Activated CD4-positive, alpha-beta memory T cell treated with anti-CD3 and anti-CD28 coated beads for 36 hours (primary cell): ENCODE measurements at regions not wholly inside any gene's neighbourhood (a gene's known extent, or its start where the extent isn't known, plus 50 kb on each side); places are given as distances from the start of the nearest gene placed in this dataset.

Source experiments
- CTCF ChIA-PET: fragments of 350-600 bp; sonication (Branson Sonifier 250); formaldehyde crosslinking; loops from one replicate; lab custom pipeline; 2021; ENCODE audit warnings: antibody characterized with exemption, inconsistent platforms; lab: Charles Lee
- POLR2A ChIA-PET: fragments of 350-600 bp; sonication (Branson Sonifier 250); formaldehyde crosslinking; loops from one replicate; lab custom pipeline; 2021; ENCODE audit warnings: antibody characterized with exemption; lab: Charles Lee
- DNase-seq: peaks from one replicate; pipeline ENCODE4 v3.0.0-alpha.2; 2020
- H3K27ac Mint-ChIP-seq: one replicate; pipeline ENCODE4 v1.8.0; 2021; ENCODE audit warnings: mixed read lengths
- H3K27me3 Mint-ChIP-seq: one replicate; pipeline ENCODE4 v1.8.0; 2021; ENCODE audit warnings: mixed read lengths
- H3K36me3 Mint-ChIP-seq: one replicate; pipeline ENCODE4 v1.8.0; 2021; ENCODE audit warnings: mixed read lengths
- H3K4me1 Mint-ChIP-seq: one replicate; pipeline ENCODE4 v1.8.0; 2021; ENCODE audit warnings: low read depth, mixed read lengths
- H3K4me3 Mint-ChIP-seq: one replicate; pipeline ENCODE4 v1.8.0; 2021; ENCODE audit warnings: mild to moderate bottlenecking, mixed read lengths
- H3K9me3 Mint-ChIP-seq: one replicate; pipeline ENCODE4 v1.8.0; 2021; ENCODE audit warnings: mixed read lengths
- intact Hi-C: fragments of 100-400 bp; cut with micrococcal nuclease; formaldehyde crosslinking; loops from one replicate; pipeline ENCODE4 v1.15.1; 2023

- ChIA-PET POLR2A (no interaction called here), CTCF (interaction anchor here (0.6 kb wide), 1 partner anchor 405 kb away, joined by 3 read pairs; no protein-coding TSS in a partner anchor)
- DNase-seq = no peak
- peaks cover 3% of the 10 kb centered on the region for H3K36me3 Mint-ChIP-seq
- no peaks in the 10 kb centered on the region for H3K4me1 Mint-ChIP-seq
- H3K4me3 Mint-ChIP-seq = no peak overlapping the region
- intact Hi-C loops = no loop called here
- H3K27ac Mint-ChIP-seq = no peak overlapping the region
- H3K9me3 Mint-ChIP-seq = peaks cover 32% of the 10 kb centered on the region
- H3K27me3 Mint-ChIP-seq = no peaks in the 10 kb centered on the region
These were observed 159.6 kb downstream of the ARL4A start for GRCh38 chr7:12847001-12847400.

GRCh38 chr7:12851142-12851541 lies 163.7 kb downstream of the ARL4A start:
- no peaks in the 10 kb centered on the region for H3K4me1 Mint-ChIP-seq
- H3K27me3 Mint-ChIP-seq = no peaks in the 10 kb centered on the region
- POLR2A ChIA-PET = no interaction called here

DNA sequence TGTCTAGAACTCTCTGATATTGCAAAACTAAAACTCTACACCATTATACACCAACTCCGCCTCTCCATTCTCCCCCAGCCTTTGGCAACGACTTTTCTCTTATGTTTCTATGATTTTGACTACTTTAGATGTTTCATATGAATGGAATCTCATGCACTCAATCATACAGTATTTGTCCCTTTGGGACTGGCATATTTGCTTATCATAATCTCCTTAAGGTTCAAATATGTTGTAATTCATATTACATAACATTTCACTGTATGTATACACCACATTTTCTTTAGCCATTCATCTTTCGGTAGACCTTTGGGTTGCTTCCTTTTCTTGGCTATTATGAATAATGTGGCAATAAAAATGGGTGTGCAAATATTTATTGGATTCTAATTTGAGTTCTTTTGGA lies 164.4 kb downstream of the ARL4A start:
- no peak overlapping the region for H3K4me3 Mint-ChIP-seq
- H3K9me3 Mint-ChIP-seq = peaks cover 6% of the 10 kb centered on the region
- no peak for DNase-seq
- no peaks in the 10 kb centered on the region for H3K36me3 Mint-ChIP-seq
- POLR2A ChIA-PET = no interaction called here
- no peaks in the 10 kb centered on the region for H3K4me1 Mint-ChIP-seq
- intact Hi-C loops = no loop called here
- no peaks in the 10 kb centered on the region for H3K27me3 Mint-ChIP-seq
- CTCF ChIA-PET = no interaction called here
- H3K27ac Mint-ChIP-seq = no peak overlapping the region

More at GRCh38 chr7:12851142-12851541, 163.7 kb downstream of the ARL4A start:
- H3K27ac Mint-ChIP-seq = no peak overlapping the region
- intact Hi-C loops = no loop called here
- no peak for DNase-seq
- CTCF ChIA-PET = no interaction called here
- H3K4me3 Mint-ChIP-seq = no peak overlapping the region
- peaks cover 9% of the 10 kb centered on the region for H3K9me3 Mint-ChIP-seq
- H3K36me3 Mint-ChIP-seq = no peaks in the 10 kb centered on the region

DNA sequence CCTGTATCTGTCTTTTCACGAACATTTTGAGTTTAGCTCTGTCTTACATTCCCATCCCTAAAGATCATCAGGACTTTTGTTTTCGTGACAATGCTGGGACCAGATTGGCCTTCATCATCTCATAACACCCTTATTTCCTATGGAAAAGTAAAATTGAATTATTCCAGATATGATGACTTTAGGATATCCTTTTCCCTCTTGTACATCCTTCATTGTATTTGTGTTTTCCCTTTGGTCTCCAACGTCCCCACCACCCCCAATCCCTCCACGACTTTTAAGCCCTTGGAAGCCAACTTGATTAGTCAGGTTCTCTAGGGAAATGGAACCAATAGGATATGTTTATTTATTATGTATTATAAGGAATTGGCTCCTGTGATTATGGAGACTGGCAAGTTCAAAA lies 167.6 kb downstream of the ARL4A start:
- Mint-ChIP-seq H3K4me1 (no peaks in the 10 kb centered on the region), H3K27ac (no peak overlapping the region), H3K9me3 (no peaks in the 10 kb centered on the region), H3K4me3 (no peak overlapping the region), H3K27me3 (no peaks in the 10 kb centered on the region), H3K36me3 (no peaks in the 10 kb centered on the region)
- intact Hi-C loops = no loop called here
- POLR2A ChIA-PET = no interaction called here
- CTCF ChIA-PET = no interaction called here
- no peak for DNase-seq

GRCh38 chr7:12859761-12860160 lies 172.3 kb downstream of the ARL4A start:
- ChIA-PET CTCF (no interaction called here), POLR2A (no interaction called here)
- no peak for DNase-seq
- no peaks in the 10 kb centered on the region for H3K36me3 Mint-ChIP-seq
- H3K27ac Mint-ChIP-seq = no peak overlapping the region
- intact Hi-C loops = no loop called here
- H3K27me3 Mint-ChIP-seq = no peaks in the 10 kb centered on the region
- H3K9me3 Mint-ChIP-seq = no peaks in the 10 kb centered on the region
- no peaks in the 10 kb centered on the region for H3K4me1 Mint-ChIP-seq
- H3K4me3 Mint-ChIP-seq = no peak overlapping the region

DNA sequence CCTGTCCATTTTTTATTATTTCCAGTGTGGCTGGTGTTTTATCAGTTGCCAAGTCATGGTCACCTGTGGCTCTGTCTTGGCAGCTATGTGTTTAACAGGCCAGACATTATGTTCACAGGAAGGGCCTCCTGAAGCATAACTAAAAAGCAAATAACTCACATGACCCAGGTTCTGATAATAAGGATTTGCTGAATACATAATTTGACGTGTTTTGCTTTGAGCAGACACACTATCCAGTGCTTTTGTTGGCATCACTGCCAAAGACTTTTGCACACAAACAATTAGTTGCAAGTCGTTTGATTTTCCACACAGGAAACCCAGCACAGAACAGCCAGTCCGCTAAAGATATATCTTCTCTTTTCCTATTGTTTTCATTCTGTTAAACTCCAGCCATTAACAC lies 173.6 kb downstream of the ARL4A start:
- Mint-ChIP-seq H3K9me3 (no peaks in the 10 kb centered on the region), H3K27ac (no peak overlapping the region), H3K36me3 (no peaks in the 10 kb centered on the region), H3K27me3 (peaks cover under 1% of the 10 kb centered on the region), H3K4me1 (no peaks in the 10 kb centered on the region), H3K4me3 (no peak overlapping the region)
- ChIA-PET CTCF (no interaction called here), POLR2A (no interaction called here)
- intact Hi-C loops = no loop called here
- DNase-seq = no peak

GRCh38 chr7:12862146-12862545 lies 174.7 kb downstream of the ARL4A start:
- no peaks in the 10 kb centered on the region for H3K4me1 Mint-ChIP-seq
- H3K27ac Mint-ChIP-seq = no peak overlapping the region
- CTCF ChIA-PET = no interaction called here
- intact Hi-C loops = no loop called here
- no peak for DNase-seq
- H3K4me3 Mint-ChIP-seq = no peak overlapping the region
- H3K36me3 Mint-ChIP-seq = no peaks in the 10 kb centered on the region
- H3K9me3 Mint-ChIP-seq = no peaks in the 10 kb centered on the region
- H3K27me3 Mint-ChIP-seq = peaks cover 2% of the 10 kb centered on the region
- POLR2A ChIA-PET = no interaction called here

DNA sequence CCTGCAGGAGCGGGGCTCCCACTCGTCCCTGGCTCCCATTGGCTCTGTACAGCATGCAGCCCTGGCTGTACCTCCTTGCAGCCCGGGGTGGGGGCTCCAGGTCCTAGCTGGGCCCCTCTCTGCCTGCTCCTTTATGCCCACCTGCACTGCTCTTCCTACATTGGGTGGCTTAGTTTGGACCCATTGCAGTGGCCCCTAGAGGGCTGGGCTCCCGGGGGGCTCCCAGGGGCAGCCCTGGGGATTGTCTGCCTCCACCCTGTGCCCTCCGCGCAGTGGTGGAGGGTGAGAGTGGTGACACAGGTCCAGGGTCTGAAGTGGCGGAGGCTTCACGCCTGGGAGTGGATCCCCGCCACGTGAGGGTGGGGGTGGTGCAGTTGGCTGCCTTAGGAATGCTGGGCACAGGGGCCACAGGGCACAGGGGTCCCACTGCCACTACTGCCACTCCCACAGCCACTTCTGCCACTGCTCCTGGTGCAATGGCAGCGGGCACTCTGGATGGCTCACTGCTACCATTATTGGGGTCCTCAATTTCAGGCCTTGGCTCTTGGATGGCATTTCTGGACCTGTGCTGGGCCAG lies 177.1 kb downstream of the ARL4A start:
- no peaks in the 10 kb centered on the region for H3K4me1 Mint-ChIP-seq
- CTCF ChIA-PET = no interaction called here
- POLR2A ChIA-PET = no interaction called here

DNA sequence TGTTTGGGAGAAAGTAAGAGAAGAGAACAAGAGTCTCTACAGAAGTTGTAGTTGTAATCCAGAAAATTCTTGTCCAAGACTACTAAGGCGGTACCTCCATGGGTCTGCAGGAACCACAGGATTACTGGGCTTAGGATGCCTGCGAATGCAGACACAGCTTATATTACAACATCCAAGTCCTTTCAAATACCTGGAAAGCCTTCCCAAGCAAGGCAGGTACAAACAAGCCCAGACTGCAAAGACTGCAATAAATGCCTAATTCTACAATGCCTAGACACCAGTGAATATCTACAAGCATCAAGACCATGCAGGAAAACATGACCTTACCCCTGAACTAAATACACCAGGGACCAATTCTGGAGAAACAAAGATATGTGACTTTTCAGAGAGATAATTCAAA lies 178.2 kb downstream of the ARL4A start:
- CTCF ChIA-PET = no interaction called here
- H3K27ac Mint-ChIP-seq = no peak overlapping the region
- H3K4me1 Mint-ChIP-seq = no peaks in the 10 kb centered on the region
- H3K27me3 Mint-ChIP-seq = peaks cover 2% of the 10 kb centered on the region
- no peaks in the 10 kb centered on the region for H3K36me3 Mint-ChIP-seq
- H3K9me3 Mint-ChIP-seq = no peaks in the 10 kb centered on the region
- intact Hi-C loops = no loop called here
- no peak for DNase-seq
- no peak overlapping the region for H3K4me3 Mint-ChIP-seq
- POLR2A ChIA-PET = no interaction called here

More for the DNA sequence above, 177.1 kb downstream of the ARL4A start:
- no peak overlapping the region for H3K27ac Mint-ChIP-seq
- H3K9me3 Mint-ChIP-seq = no peaks in the 10 kb centered on the region
- H3K36me3 Mint-ChIP-seq = no peaks in the 10 kb centered on the region
- no peak overlapping the region for H3K4me3 Mint-ChIP-seq
- H3K27me3 Mint-ChIP-seq = peaks cover 2% of the 10 kb centered on the region
- intact Hi-C loops = no loop called here
- DNase-seq = no peak

DNA sequence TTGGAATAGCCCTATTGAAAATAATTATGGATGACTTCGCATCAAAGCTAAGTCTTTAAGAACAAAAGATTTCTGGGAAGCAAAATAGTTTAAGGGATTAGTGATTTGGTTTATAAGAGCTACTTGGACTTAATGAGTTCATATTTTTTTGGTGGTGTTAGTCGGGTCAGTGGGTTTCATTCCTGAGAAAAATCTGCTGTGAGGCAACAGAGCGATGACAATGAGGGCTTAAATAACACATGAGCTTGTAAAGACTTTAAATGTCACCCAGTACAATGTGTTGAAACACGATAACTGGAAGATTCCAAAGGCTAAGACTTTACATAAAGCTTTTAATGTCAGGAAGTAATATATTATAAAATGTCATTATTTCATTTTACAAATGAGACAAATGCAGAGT lies 178.8 kb downstream of the ARL4A start:
- H3K27ac Mint-ChIP-seq = no peak overlapping the region
- peaks cover 2% of the 10 kb centered on the region for H3K27me3 Mint-ChIP-seq
- H3K36me3 Mint-ChIP-seq = no peaks in the 10 kb centered on the region
- intact Hi-C loops = no loop called here
- CTCF ChIA-PET = no interaction called here
- H3K4me1 Mint-ChIP-seq = no peaks in the 10 kb centered on the region
- POLR2A ChIA-PET = no interaction called here
- H3K4me3 Mint-ChIP-seq = no peak overlapping the region
- no peaks in the 10 kb centered on the region for H3K9me3 Mint-ChIP-seq
- no peak for DNase-seq

GRCh38 chr7:12868027-12868426 lies 180.6 kb downstream of the ARL4A start:
- ChIA-PET CTCF (interaction anchor here (0.9 kb wide), 1 partner anchor 181 kb away, joined by 3 read pairs; no protein-coding TSS in a partner anchor), POLR2A (no interaction called here)
- no peaks in the 10 kb centered on the region for H3K9me3 Mint-ChIP-seq
- H3K27ac Mint-ChIP-seq = no peak overlapping the region
- intact Hi-C loops = no loop called here
- H3K36me3 Mint-ChIP-seq = no peaks in the 10 kb centered on the region
- H3K4me3 Mint-ChIP-seq = no peak overlapping the region
- H3K4me1 Mint-ChIP-seq = no peaks in the 10 kb centered on the region
- H3K27me3 Mint-ChIP-seq = peaks cover 2% of the 10 kb centered on the region
- DNase-seq = no peak

- Mint-ChIP-seq H3K9me3 (no peaks in the 10 kb centered on the region), H3K4me3 (no peak overlapping the region), H3K4me1 (no peaks in the 10 kb centered on the region), H3K27me3 (peaks cover 2% of the 10 kb centered on the region), H3K36me3 (no peaks in the 10 kb centered on the region), H3K27ac (no peak overlapping the region)
- ChIA-PET CTCF (no interaction called here), POLR2A (no interaction called here)
- intact Hi-C loops = no loop called here
- DNase-seq = no peak
These were observed 182.8 kb downstream of the ARL4A start for GRCh38 chr7:12870219-12870618.

DNA sequence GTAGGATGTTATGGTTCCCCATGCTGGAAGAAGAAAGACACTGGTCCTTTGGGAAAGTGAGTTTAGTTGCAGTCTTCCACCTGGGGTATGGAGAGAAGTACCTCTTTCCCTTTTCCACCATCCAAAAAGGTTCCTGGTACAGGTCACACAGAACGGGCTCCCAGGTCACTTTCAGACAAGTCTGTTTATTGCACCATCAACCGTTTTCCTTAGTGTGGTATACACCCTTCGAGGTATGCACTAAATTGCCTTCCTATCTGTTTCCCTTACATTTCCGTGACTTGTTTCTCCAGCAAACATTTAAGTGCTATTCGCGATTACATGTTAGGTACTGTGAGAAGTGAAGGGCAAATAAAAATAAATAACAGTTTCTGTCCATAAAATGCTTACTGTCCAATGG lies 185.1 kb downstream of the ARL4A start:
- intact Hi-C loops = no loop called here
- Mint-ChIP-seq H3K27ac (no peak overlapping the region), H3K9me3 (no peaks in the 10 kb centered on the region), H3K4me3 (no peak overlapping the region), H3K36me3 (no peaks in the 10 kb centered on the region), H3K27me3 (no peaks in the 10 kb centered on the region), H3K4me1 (no peaks in the 10 kb centered on the region)
- POLR2A ChIA-PET = no interaction called here
- no peak for DNase-seq
- CTCF ChIA-PET = interaction anchor here (1.5 kb wide), 1 partner anchor 234 kb away, joined by 4 read pairs; no protein-coding TSS in a partner anchor
